Fibroblast of pulmonary artery (primary cell): ENCODE measurements at regions not wholly inside any gene's neighbourhood (a gene's known extent, or its start where the extent isn't known, plus 50 kb on each side); places are given as distances from the start of the nearest gene placed in this dataset.
"Not testable (repeated sequence)": the region's sequence is repeated elsewhere in the genome, so short reads cannot be mapped to it uniquely, and the experiment has no call there.

Source experiments
- DNase-seq: peaks from one replicate; pipeline ENCODE4 v3.0.0-alpha.2; 2010; ENCODE audit warnings: low read depth
- H3K4me3 ChIP-seq: replicated peaks from 2 replicates; pipeline ENCODE4 v1.5.1; 2011; ENCODE audit warnings: low read depth, mild to moderate bottlenecking, control low read depth, low read length, moderate library complexity
- CTCF ChIP-seq: IDR thresholded peaks from 2 replicates; pipeline ENCODE4 v1.5.1; 2011; ENCODE audit warnings: mild to moderate bottlenecking, control low read depth, low read length, inconsistent platforms; ENCODE audit errors: missing control alignments

- TF ChIP-seq CTCF = no peak
- DNase-seq = no peak
- no peak overlapping the region for H3K4me3 ChIP-seq
Measured at GRCh38 chr1:166418344-166418933, 251.6 kb upstream of the FAM78B start.

- not testable (repeated sequence) for DNase-seq, H3K4me3 ChIP-seq
Measured at GRCh38 chr1:166422586-166422985, 255.8 kb upstream of the FAM78B start.

GRCh38 chr1:166432655-166433054 lies 265.9 kb upstream of the FAM78B start:
- no peak for TF ChIP-seq CTCF
- DNase-seq = no peak

GRCh38 chr1:166433404-166434304 lies 266.9 kb upstream of the FAM78B start:
- not testable (repeated sequence) for H3K4me3 ChIP-seq
- peak; percentile 4 for DNase-seq

More at GRCh38 chr1:166432655-166433054, 265.9 kb upstream of the FAM78B start:
- no peak overlapping the region for H3K4me3 ChIP-seq

GRCh38 chr1:166457700-166458099 lies 290.9 kb upstream of the FAM78B start:
- no peak for DNase-seq
- no peak overlapping the region for H3K4me3 ChIP-seq
- no peak for TF ChIP-seq CTCF

GRCh38 chr1:166464333-166464732 lies 297.5 kb upstream of the FAM78B start:
- no peak for DNase-seq
- H3K4me3 ChIP-seq = no peak overlapping the region
- no peak for TF ChIP-seq CTCF

GRCh38 chr1:166470014-166470413 lies 303.2 kb upstream of the FAM78B start:
- TF ChIP-seq CTCF = no peak
- H3K4me3 ChIP-seq = no peak overlapping the region
- no peak for DNase-seq

GRCh38 chr1:166470441-166470840 lies 303.6 kb upstream of the FAM78B start:
- DNase-seq = no peak
- H3K4me3 ChIP-seq = no peak overlapping the region

More at GRCh38 chr1:166470441-166470840, 303.6 kb upstream of the FAM78B start:
- TF ChIP-seq CTCF = no peak
